PC-3 (cell line): ENCODE measurements at regions not wholly inside any gene's neighbourhood (a gene's known extent, or its start where the extent isn't known, plus 50 kb on each side); places are given as distances from the start of the nearest gene placed in this dataset.

ENCODE experiments used
- EZH2 ChIP-seq: fragments of 300-600 bp; sonication (generic); IDR thresholded peaks from one replicate; pipeline ENCODE4 v1.6.1; 2017; ENCODE audit warnings: antibody characterized with exemption, mild to moderate bottlenecking, low read length; ENCODE audit not compliant: unreplicated experiment
- TF ChIP-seq, protein P1 (sequence below): fragments of 300-600 bp; sonication (generic); conservative IDR thresholded peaks from 2 replicates; pipeline ENCODE4 v1.5.1; 2017; ENCODE audit warnings: antibody characterized with exemption, low read depth, mild to moderate bottlenecking, low read length

DNA sequence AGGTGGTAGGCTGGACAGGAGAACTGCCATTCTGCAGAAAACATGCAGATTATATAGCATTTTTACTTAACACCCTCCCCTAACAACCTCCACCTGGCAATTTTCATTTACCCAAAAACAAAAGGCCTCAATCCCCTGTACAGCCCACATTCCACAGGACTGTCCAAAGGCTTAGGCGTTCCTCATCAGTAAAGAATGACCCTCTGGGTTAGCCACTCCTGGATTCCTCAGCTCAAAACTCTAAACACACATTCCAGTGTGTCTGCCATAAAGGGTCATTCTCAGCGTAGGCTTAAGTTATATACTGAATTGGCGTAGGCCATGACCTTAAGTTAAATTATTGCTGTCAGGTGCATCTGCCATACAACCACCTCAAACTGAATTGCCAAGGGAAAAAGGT, 261.8 kb upstream of the CHAC2 start:
- TF ChIP-seq, protein P1, sequence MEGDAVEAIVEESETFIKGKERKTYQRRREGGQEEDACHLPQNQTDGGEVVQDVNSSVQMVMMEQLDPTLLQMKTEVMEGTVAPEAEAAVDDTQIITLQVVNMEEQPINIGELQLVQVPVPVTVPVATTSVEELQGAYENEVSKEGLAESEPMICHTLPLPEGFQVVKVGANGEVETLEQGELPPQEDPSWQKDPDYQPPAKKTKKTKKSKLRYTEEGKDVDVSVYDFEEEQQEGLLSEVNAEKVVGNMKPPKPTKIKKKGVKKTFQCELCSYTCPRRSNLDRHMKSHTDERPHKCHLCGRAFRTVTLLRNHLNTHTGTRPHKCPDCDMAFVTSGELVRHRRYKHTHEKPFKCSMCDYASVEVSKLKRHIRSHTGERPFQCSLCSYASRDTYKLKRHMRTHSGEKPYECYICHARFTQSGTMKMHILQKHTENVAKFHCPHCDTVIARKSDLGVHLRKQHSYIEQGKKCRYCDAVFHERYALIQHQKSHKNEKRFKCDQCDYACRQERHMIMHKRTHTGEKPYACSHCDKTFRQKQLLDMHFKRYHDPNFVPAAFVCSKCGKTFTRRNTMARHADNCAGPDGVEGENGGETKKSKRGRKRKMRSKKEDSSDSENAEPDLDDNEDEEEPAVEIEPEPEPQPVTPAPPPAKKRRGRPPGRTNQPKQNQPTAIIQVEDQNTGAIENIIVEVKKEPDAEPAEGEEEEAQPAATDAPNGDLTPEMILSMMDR: no peak
- TF ChIP-seq EZH2: no peak
